ENCODE measurements at regions not wholly inside any gene's neighbourhood (a gene's known extent, or its start where the extent isn't known, plus 50 kb on each side); places are given as distances from the start of the nearest gene placed in this dataset.

DNA sequence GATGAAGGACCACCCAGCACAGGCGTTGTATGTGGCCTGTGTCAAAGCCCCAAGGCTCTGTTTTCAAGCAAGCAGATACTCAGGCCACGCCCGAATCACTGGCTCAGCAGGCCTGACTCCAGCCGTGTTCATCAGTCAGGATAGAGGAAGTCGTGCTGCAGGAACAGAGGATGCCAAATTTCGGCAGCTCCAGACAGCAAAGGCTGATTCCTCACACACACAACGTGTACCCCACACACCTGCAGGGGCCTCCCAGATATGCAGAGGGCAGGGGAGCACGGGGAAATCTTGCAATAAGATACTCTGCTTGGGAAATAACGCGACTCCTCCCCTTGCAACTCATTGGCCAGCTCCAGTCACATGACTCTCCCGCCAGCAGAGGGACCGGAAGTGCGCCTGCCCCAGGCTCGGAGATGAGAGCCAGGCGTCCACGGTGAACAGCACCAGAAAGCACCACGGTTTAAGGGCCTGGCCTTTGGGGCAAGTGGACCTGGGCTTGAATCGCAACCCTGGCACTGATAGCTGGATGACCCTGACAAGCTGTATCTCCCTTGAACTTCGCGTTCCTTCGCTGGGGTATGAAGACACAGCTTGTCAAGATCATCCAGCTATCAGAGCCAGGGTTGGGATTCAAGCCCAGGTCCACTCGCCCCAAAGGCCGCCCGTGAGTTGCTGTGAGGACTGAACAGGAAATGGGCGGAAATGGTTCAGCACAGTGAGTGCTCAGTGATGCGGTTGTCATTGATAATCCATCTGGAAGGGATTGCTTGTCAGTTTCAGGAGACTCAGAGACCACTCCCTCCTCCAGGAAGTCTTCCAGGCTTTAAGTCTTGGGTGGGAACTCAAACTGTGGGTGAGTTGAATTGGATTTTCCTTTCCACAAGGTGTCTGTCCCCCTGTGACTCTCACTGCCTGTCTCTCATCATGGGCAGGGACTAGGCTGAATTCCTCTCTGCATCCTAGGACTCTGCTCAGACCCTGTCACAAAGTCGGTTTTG, 88.5 kb downstream of the MYEOV start:
- WGBS, 2 donors = 76 to 78% methylated on average over 27 of the region's 27 CpGs

DNA sequence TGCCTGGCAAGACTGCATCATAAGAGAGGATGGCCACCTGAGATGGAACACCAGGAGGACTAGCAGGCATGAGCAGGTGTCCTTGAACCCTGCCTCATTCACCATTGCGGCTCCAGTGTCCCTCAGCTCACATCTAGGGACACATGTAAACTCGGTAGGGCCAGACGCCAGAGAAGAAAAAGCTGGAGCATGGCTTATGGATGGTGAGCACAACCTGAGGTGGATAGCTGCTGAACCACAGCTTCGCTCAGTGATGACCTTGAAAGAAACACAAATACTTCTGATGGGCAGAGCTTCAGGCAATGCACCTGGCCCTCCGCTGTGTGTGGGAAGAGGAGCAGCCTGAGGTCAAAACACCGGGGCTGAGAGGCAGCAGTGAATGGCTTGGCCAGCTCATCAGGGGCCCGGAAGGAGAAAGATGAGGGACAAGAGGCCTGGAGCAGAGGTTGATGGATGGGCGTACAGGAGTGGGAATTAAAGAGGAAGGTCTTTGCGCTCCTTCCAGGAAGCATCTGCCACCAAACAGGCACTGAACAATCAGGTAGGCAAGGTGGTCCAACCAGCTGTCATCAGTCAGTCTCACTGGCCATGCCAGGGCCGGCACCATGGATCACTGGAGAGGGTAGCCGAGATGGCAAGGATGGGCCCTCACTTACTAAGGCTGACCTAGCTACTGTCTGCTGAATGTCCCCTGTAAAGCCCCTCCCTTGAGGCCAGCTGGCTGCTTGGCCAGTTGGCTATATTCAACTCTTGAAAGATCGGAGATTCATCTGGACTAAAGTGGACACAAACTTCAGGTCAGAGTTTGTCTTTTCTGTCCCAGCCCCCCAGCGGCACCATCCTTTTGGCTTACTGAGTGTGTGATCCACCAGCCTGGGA, 89.7 kb downstream of the MYEOV start:
- WGBS, 2 donors = 94 to 96% methylated on average over 13 of the region's 13 CpGs
- no peaks in the 10 kb centered on the region for H3K27me3 ChIP-seq (ENCODE audit: control insufficient read depth in 3 of 3, insufficient read depth in 3 of 3, low read length in 2 of 3)
- H3K4me1 ChIP-seq (ENCODE audit: control insufficient read depth in 5 of 5, insufficient read depth in 5 of 5, low read length in 5 of 5) = peaks cover 0 to 44% (median 14%) of the 10 kb centered on the region in 5 donors
- H3K36me3 ChIP-seq (ENCODE audit: control insufficient read depth in 4 of 4, insufficient read depth in 4 of 4, low read length in 4 of 4) = no peaks in the 10 kb centered on the region
- no peak overlapping the region for H3K27ac ChIP-seq (ENCODE audit: low read depth in 1 of 2, low read length in 1 of 2)
- peaks cover 0 to 6% (median under 1%) of the 10 kb centered on the region in 4 donors for H3K9me3 ChIP-seq (ENCODE audit: control insufficient read depth in 4 of 4, insufficient read depth in 3 of 4, low read length in 3 of 4)
- ATAC-seq (ENCODE audit: insufficient read depth, low FRiP score) = no peak
- DNase-seq = peak in 1 of 3 donors; percentile 6
- TF ChIP-seq CTCF (IDR thresholded peaks at IDR 0.05; ENCODE audit: control extremely low read depth, extremely low read depth) = no peak
- no peak overlapping the region for H3K4me3 ChIP-seq
- H3K9ac ChIP-seq (ENCODE audit: insufficient read depth in 1 of 2, low read length in 2 of 2) = no peak overlapping the region

More for the DNA sequence above, 88.5 kb downstream of the MYEOV start:
- Histone ChIP-seq H3K4me3 (no peak overlapping the region), H3K9me3 (ENCODE audit: control insufficient read depth in 4 of 4, insufficient read depth in 3 of 4, low read length in 3 of 4) (peaks cover 0 to 3% (median 0%) of the 10 kb centered on the region in 4 donors), H3K27me3 (ENCODE audit: control insufficient read depth in 3 of 3, insufficient read depth in 3 of 3, low read length in 2 of 3) (no peaks in the 10 kb centered on the region), H3K27ac (ENCODE audit: low read depth in 1 of 2, low read length in 1 of 2) (no peak overlapping the region), H3K9ac (ENCODE audit: insufficient read depth in 1 of 2, low read length in 2 of 2) (no peak overlapping the region), H3K36me3 (ENCODE audit: control insufficient read depth in 4 of 4, insufficient read depth in 4 of 4, low read length in 4 of 4) (no peaks in the 10 kb centered on the region), H3K4me1 (ENCODE audit: control insufficient read depth in 5 of 5, insufficient read depth in 5 of 5, low read length in 5 of 5) (peaks cover 0 to 44% (median 14%) of the 10 kb centered on the region in 5 donors)
- ATAC-seq (ENCODE audit: insufficient read depth, low FRiP score) = peak; percentile 22
- TF ChIP-seq CTCF (IDR thresholded peaks at IDR 0.05; ENCODE audit: control extremely low read depth, extremely low read depth) = no peak
- peak; percentile 31 to 87 (median 71) for DNase-seq

- H3K9me3 ChIP-seq (ENCODE audit: control insufficient read depth in 4 of 4, insufficient read depth in 3 of 4, low read length in 3 of 4) = peaks cover 0 to 8% (median 3%) of the 10 kb centered on the region in 4 donors
- H3K9ac ChIP-seq (ENCODE audit: insufficient read depth in 1 of 2, low read length in 2 of 2) = no peak overlapping the region
- WGBS, 2 donors = 91 to 92% methylated on average over 31 of the region's 31 CpGs
- DNase-seq (peak; percentile 73 to 83 (median 74)), ATAC-seq (ENCODE audit: insufficient read depth, low FRiP score) (no peak)
- peaks cover 0 to 44% (median 14%) of the 10 kb centered on the region in 5 donors for H3K4me1 ChIP-seq (ENCODE audit: control insufficient read depth in 5 of 5, insufficient read depth in 5 of 5, low read length in 5 of 5)
- no peaks in the 10 kb centered on the region for H3K27me3 ChIP-seq (ENCODE audit: control insufficient read depth in 3 of 3, insufficient read depth in 3 of 3, low read length in 2 of 3)
- H3K27ac ChIP-seq (ENCODE audit: low read depth in 1 of 2, low read length in 1 of 2) = no peak overlapping the region
- no peak overlapping the region for H3K4me3 ChIP-seq
- H3K36me3 ChIP-seq (ENCODE audit: control insufficient read depth in 4 of 4, insufficient read depth in 4 of 4, low read length in 4 of 4) = no peaks in the 10 kb centered on the region
- no peak for TF ChIP-seq CTCF (IDR thresholded peaks at IDR 0.05; ENCODE audit: control extremely low read depth, extremely low read depth)
These were observed 90.5 kb downstream of the MYEOV start for GRCh38 chr11:69384251-69385143.

Data from lung (tissue), 11 donors.